IMR-90 (cell line): ENCODE measurements at regions not wholly inside any gene's neighbourhood (a gene's known extent, or its start where the extent isn't known, plus 50 kb on each side); places are given as distances from the start of the nearest gene placed in this dataset.

ENCODE experiments used
- ATAC-seq: fragments of 200-7000 bp; cut with Tn5 transposase; 2 replicates; pipeline ENCODE4 v1.9.1; 2020; ENCODE audit warnings: low read depth, mild to moderate bottlenecking, moderate library complexity
- BruUV-seq: library from RNA; stranded (reverse); fragments of 400-500 nt; replicated peaks from 2 replicates; lab custom pipeline; 2021; lab: Mats Ljungman, UMichigan
- CTCF ChIA-PET: fragments of 300-600 bp; formaldehyde crosslinking; extraction: SDS; loops from one replicate; lab custom pipeline; 2021; ENCODE audit warnings: antibody characterized with exemption; lab: Yijun Ruan, JAX
- POLR2A ChIA-PET: fragments of 300-600 bp; sonication (Branson Sonifier 250); formaldehyde crosslinking; loops from one replicate; lab custom pipeline; 2022; ENCODE audit warnings: antibody characterized with exemption; ENCODE audit not compliant: unreplicated experiment; lab: Charles Lee
- DNase-seq: peaks from one replicate; pipeline ENCODE4 v3.0.0; 2013
- H2AFZ ChIP-seq: replicated peaks from 2 replicates; pipeline ENCODE3; 2013; ENCODE audit warnings: low read length, mild to moderate bottlenecking; ENCODE audit not compliant: poor library complexity
- H2AK5ac ChIP-seq: 2 replicates; pipeline ENCODE4 v1.6.1; 2013; ENCODE audit warnings: low read depth, low read length, inconsistent platforms
- H2AK9ac ChIP-seq: replicated peaks from 2 replicates; pipeline ENCODE3; 2013; ENCODE audit warnings: mild to moderate bottlenecking, low read depth, low read length, moderate library complexity; ENCODE audit not compliant: poor library complexity
- H2BK120ac ChIP-seq: 2 replicates; pipeline ENCODE4 v1.6.1; 2013; ENCODE audit warnings: low read depth, low read length, inconsistent platforms
- H2BK15ac ChIP-seq: 3 replicates; pipeline ENCODE4 v1.6.1; 2013; ENCODE audit warnings: low read depth, low read length, inconsistent platforms
- H2BK20ac ChIP-seq: 2 replicates; pipeline ENCODE4 v1.6.1; 2013; ENCODE audit warnings: low read depth, mild to moderate bottlenecking, inconsistent platforms, low read length, moderate library complexity
- H2BK5ac ChIP-seq: 2 replicates; pipeline ENCODE4 v1.6.1; 2013; ENCODE audit warnings: mild to moderate bottlenecking, low read depth, low read length, inconsistent platforms; ENCODE audit not compliant: poor library complexity, severe bottlenecking
- H3K14ac ChIP-seq: replicated peaks from 2 replicates; pipeline ENCODE4 v1.6.1; 2013; ENCODE audit warnings: low read depth, low read length, inconsistent platforms
- H3K18ac ChIP-seq: 2 replicates; pipeline ENCODE4 v1.6.1; 2013; ENCODE audit warnings: low read depth, low read length, control low read depth
- H3K23ac ChIP-seq: 2 replicates; pipeline ENCODE4 v1.6.1; 2013; ENCODE audit warnings: low read depth, low read length, inconsistent platforms
- H3K27ac ChIP-seq: 2 replicates; pipeline ENCODE4 v1.5.1; 2013; ENCODE audit warnings: mild to moderate bottlenecking, control low read depth, low read length; ENCODE audit not compliant: insufficient read depth
- H3K27me3 ChIP-seq: 2 replicates; pipeline ENCODE4 v1.6.1; 2013; ENCODE audit warnings: low read length; ENCODE audit not compliant: control insufficient read depth, insufficient read depth
- H3K36me3 ChIP-seq: 2 replicates; pipeline ENCODE4 v1.6.1; 2013; ENCODE audit warnings: low read length, mixed read lengths; ENCODE audit not compliant: control insufficient read depth, insufficient read depth
- H3K4ac ChIP-seq: 2 replicates; pipeline ENCODE4 v1.6.1; 2013; ENCODE audit warnings: low read depth, low read length, inconsistent platforms
- H3K4me1 ChIP-seq: 2 replicates; pipeline ENCODE4 v1.6.1; 2013; ENCODE audit warnings: low read length, mixed read lengths; ENCODE audit not compliant: control insufficient read depth, insufficient read depth
- H3K4me2 ChIP-seq: 2 replicates; pipeline ENCODE4 v1.6.1; 2013; ENCODE audit warnings: low read depth, mild to moderate bottlenecking, control low read depth, low read length, moderate library complexity
- H3K4me3 ChIP-seq: 2 replicates; pipeline ENCODE4 v1.5.1; 2013; ENCODE audit warnings: low read depth, mild to moderate bottlenecking, control low read depth, low read length, moderate library complexity; ENCODE audit not compliant: insufficient read depth
- H3K56ac ChIP-seq: 2 replicates; pipeline ENCODE4 v1.6.1; 2013; ENCODE audit warnings: low read length, inconsistent platforms; ENCODE audit not compliant: insufficient read depth; ENCODE audit errors: extremely low read depth
- H3K79me1 ChIP-seq, 2 experiments: 2 replicates each; pipeline ENCODE4 v1.6.1; 2013; ENCODE audit warnings: low read length in 2 of 2, inconsistent platforms in 1 of 2, low read depth in 1 of 2
- H3K9ac ChIP-seq: 2 replicates; pipeline ENCODE4 v1.6.1; 2013; ENCODE audit warnings: low read depth, low read length, control low read depth
- H3K9me1 ChIP-seq: 2 replicates; pipeline ENCODE4 v1.6.1; 2013; ENCODE audit warnings: low read length, inconsistent platforms; ENCODE audit not compliant: insufficient read depth
- H3K9me3 ChIP-seq: 2 replicates; pipeline ENCODE4 v1.6.1; 2013; ENCODE audit warnings: low read length; ENCODE audit not compliant: control insufficient read depth, insufficient read depth
- H4K20me1 ChIP-seq: 2 replicates; pipeline ENCODE4 v1.6.1; 2013; ENCODE audit warnings: low read length, inconsistent platforms; ENCODE audit not compliant: insufficient read depth
- H4K5ac ChIP-seq: 2 replicates; pipeline ENCODE4 v1.6.1; 2013; ENCODE audit warnings: mild to moderate bottlenecking, low read depth, low read length, control low read depth
- H4K8ac ChIP-seq, 2 experiments: 2 replicates each; pipeline ENCODE4 v1.6.1; 2013; ENCODE audit warnings: low read depth in 2 of 2, low read length in 2 of 2, control low read depth in 1 of 2, inconsistent platforms in 1 of 2
- H4K91ac ChIP-seq: 2 replicates; pipeline ENCODE4 v1.6.1; 2013; ENCODE audit warnings: low read depth, low read length, inconsistent platforms; ENCODE audit not compliant: insufficient read depth
- CEBPB ChIP-seq: IDR thresholded peaks from 2 replicates; pipeline ENCODE4 v1.6.1; 2012; ENCODE audit warnings: low read depth, low read length, improper control_type of control experiment
- CHD1 ChIP-seq: IDR thresholded peaks from 2 replicates; pipeline ENCODE4 v1.6.1; 2012; ENCODE audit warnings: low read depth, low read length, improper control_type of control experiment
- FOS ChIP-seq: fragments of 150-350 bp; IDR thresholded peaks from 2 replicates; pipeline ENCODE4 v1.6.1; 2016; ENCODE audit warnings: low read depth, low read length
- MAZ ChIP-seq: IDR thresholded peaks from 2 replicates; pipeline ENCODE4 v1.6.1; 2012; ENCODE audit warnings: low read depth, mild to moderate bottlenecking, low read length, improper control_type of control experiment, moderate library complexity, borderline replicate concordance
- MXI1 ChIP-seq: IDR thresholded peaks from 2 replicates; pipeline ENCODE4 v1.6.1; 2012; ENCODE audit warnings: low read depth, mild to moderate bottlenecking, low read length, moderate library complexity, borderline replicate concordance
- NFE2L2 ChIP-seq: fragments of 150-350 bp; IDR thresholded peaks from 2 replicates; pipeline ENCODE4 v1.6.1; 2016; ENCODE audit warnings: low read depth, mild to moderate bottlenecking, low read length
- POLR2A ChIP-seq: IDR thresholded peaks from 2 replicates; pipeline ENCODE4 v1.6.1; 2012; ENCODE audit warnings: mild to moderate bottlenecking, low read depth, low read length
- RAD21 ChIP-seq: IDR thresholded peaks from 2 replicates; pipeline ENCODE4 v1.6.1; 2012; ENCODE audit warnings: low read length, improper control_type of control experiment
- RFX5 ChIP-seq: IDR thresholded peaks from 2 replicates; pipeline ENCODE4 v1.8.0; 2012; ENCODE audit warnings: low read depth, mild to moderate bottlenecking, low read length, moderate library complexity
- SMC3 ChIP-seq: fragments of 150-350 bp; IDR thresholded peaks from 2 replicates; pipeline ENCODE4 v1.6.1; 2016; ENCODE audit warnings: low read depth, mild to moderate bottlenecking, antibody characterized with exemption, low read length, moderate library complexity
- WGBS, 2 experiments: methylation state at CpG; one replicate each; pipeline versions ENCODE4 v1.1.5 to v1.1.7; 2013; ENCODE audit warnings: missing lambda C conversion rate in 2 of 2; ENCODE audit not compliant: insufficient read length in 1 of 2; ENCODE audit errors: extremely low coverage in 2 of 2; 5-methylcytosine and 5-hydroxymethylcytosine counted together
- dilution Hi-C: fragments of 300-500 bp; cut with HindIII; formaldehyde crosslinking; loops from one replicate; pipeline ENCODE4 v1.14.3; 2018; ENCODE audit warnings: low sequenced_read_pairs; ENCODE audit not compliant: unreplicated experiment
- in situ Hi-C: fragments of 300-500 bp; cut with MboI; formaldehyde crosslinking; loops from 3 replicates; pipeline ENCODE4 v1.14.3; 2019; ENCODE audit warnings: low sequenced_read_pairs, inconsistent platforms, mixed read lengths
- intact Hi-C: fragments of 100-400 bp; cut with micrococcal nuclease; formaldehyde crosslinking; loops from 2 replicates; pipeline ENCODE4 v1.10.0; 2022
- TF ChIP-seq, protein P1 (sequence below): fragments of 150-350 bp; IDR thresholded peaks from 2 replicates; pipeline ENCODE4 v1.6.1; 2016; ENCODE audit warnings: low read depth, mild to moderate bottlenecking, low read length, moderate library complexity, borderline replicate concordance
- TF ChIP-seq, protein P2 (sequence below): conservative IDR thresholded peaks from 2 replicates; pipeline ENCODE4 v1.5.1; 2012; ENCODE audit warnings: mild to moderate bottlenecking, low read depth, low read length, improper control_type of control experiment

DNA sequence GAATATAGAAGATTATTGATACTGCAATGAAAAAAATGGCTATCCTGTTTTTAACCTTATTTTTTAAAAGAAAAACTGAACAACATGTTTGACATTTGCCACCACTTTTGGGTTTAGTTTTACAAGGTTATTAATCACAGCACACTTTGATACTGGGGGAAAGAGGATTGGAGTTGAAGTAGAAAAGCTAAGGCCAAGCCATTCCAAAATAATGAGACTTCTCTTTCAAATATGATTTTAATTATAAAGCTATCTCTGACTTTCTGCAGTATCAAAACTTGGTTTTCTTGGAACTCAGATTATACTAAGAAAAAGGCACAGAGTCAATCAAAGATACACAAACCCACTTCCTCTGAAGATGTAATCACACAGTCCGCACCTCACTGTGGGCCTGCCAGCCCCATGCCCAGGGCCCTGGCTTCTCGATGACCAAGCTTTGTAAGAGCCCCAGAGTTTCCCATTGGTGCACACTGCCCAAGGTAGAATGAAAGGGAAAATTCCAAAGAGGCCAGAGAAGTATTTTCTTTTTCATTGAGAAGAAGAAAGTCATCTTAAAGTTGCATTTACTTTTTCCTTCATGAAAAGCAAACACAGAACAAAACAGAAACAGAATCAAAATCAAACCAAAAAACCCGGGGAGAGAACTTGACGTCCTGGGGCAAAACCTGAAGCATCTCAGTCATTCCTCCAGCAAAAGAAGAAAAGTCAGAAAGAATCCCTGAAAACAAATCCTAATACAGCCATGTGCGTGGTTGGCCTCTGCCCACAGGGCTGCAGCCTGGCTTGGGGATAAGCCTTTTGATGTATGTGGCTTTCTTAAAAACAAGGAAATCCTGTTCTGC, 187.7 kb upstream of the KLF6 start:
- H3K9me1 ChIP-seq = peaks cover 2% of the 10 kb centered on the region
- ATAC-seq (no peak), DNase-seq (no peak)
- CTCF ChIA-PET = no interaction called here
- H2BK20ac ChIP-seq = no peak overlapping the region
- H3K4me1 ChIP-seq = 0 out of 2 replicates have a peak, but pooled peaks cover 1% of the 10 kb centered on the region
- no peak overlapping the region for H2BK120ac ChIP-seq
- H3K23ac ChIP-seq = no peak overlapping the region
- POLR2A ChIA-PET = interaction anchor here (0.6 kb wide), 2 partner anchors 88 to 753 kb away, joined by 3 read pairs; no protein-coding TSS in a partner anchor
- no CpG with 5 or more reads among the region's 5 CpGs for WGBS, 2 experiments
- no peak overlapping the region for H3K4me3 ChIP-seq
- H2BK15ac ChIP-seq = no peak overlapping the region
- H4K20me1 ChIP-seq = no peaks in the 10 kb centered on the region
- H4K8ac ChIP-seq = no peak overlapping the region
- H2AK9ac ChIP-seq = no peak overlapping the region
- no peak overlapping the region for H2AK5ac ChIP-seq
- H3K4ac ChIP-seq = no peak overlapping the region
- H3K9ac ChIP-seq = no peak overlapping the region
- no peak overlapping the region for H2BK5ac ChIP-seq
- in situ Hi-C loops (no loop called here), dilution Hi-C loops (no loop called here), intact Hi-C loops (no loop called here)
- H2AFZ ChIP-seq = no peak overlapping the region
- no peaks in the 10 kb centered on the region for H3K36me3 ChIP-seq
- TF ChIP-seq, protein P1, sequence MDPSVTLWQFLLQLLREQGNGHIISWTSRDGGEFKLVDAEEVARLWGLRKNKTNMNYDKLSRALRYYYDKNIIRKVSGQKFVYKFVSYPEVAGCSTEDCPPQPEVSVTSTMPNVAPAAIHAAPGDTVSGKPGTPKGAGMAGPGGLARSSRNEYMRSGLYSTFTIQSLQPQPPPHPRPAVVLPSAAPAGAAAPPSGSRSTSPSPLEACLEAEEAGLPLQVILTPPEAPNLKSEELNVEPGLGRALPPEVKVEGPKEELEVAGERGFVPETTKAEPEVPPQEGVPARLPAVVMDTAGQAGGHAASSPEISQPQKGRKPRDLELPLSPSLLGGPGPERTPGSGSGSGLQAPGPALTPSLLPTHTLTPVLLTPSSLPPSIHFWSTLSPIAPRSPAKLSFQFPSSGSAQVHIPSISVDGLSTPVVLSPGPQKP = no peak
- TF ChIP-seq CEBPB (no peak), RFX5 (no peak), RAD21 (no peak), SMC3 (no peak), FOS (no peak), MXI1 (no peak), NFE2L2 (no peak), CHD1 (no peak), MAZ (no peak), POLR2A (no peak)
- TF ChIP-seq, protein P2, sequence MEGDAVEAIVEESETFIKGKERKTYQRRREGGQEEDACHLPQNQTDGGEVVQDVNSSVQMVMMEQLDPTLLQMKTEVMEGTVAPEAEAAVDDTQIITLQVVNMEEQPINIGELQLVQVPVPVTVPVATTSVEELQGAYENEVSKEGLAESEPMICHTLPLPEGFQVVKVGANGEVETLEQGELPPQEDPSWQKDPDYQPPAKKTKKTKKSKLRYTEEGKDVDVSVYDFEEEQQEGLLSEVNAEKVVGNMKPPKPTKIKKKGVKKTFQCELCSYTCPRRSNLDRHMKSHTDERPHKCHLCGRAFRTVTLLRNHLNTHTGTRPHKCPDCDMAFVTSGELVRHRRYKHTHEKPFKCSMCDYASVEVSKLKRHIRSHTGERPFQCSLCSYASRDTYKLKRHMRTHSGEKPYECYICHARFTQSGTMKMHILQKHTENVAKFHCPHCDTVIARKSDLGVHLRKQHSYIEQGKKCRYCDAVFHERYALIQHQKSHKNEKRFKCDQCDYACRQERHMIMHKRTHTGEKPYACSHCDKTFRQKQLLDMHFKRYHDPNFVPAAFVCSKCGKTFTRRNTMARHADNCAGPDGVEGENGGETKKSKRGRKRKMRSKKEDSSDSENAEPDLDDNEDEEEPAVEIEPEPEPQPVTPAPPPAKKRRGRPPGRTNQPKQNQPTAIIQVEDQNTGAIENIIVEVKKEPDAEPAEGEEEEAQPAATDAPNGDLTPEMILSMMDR = no peak
- H3K27me3 ChIP-seq = no peaks in the 10 kb centered on the region
- H4K91ac ChIP-seq = no peak overlapping the region
- no peak overlapping the region for H3K4me2 ChIP-seq
- H4K5ac ChIP-seq = no peak overlapping the region
- no peak overlapping the region for H3K14ac ChIP-seq
- BruUV-seq = no TSS peak
- H3K79me1 ChIP-seq = no peaks in the 10 kb centered on the region
- no peak overlapping the region for H3K27ac ChIP-seq
- no peaks in the 10 kb centered on the region for H3K9me3 ChIP-seq
- no peak overlapping the region for H3K56ac ChIP-seq
- H3K18ac ChIP-seq = no peak overlapping the region
